AG10803 (cell line): ENCODE measurements at regions not wholly inside any gene's neighbourhood (a gene's known extent, or its start where the extent isn't known, plus 50 kb on each side); places are given as distances from the start of the nearest gene placed in this dataset.
"Not testable (repeated sequence)": the region's sequence is repeated elsewhere in the genome, so short reads cannot be mapped to it uniquely, and the experiment has no call there.

Experiments
- DNase-seq: peaks from one replicate; pipeline ENCODE4 v3.0.0; 2010; ENCODE audit warnings: low read depth
- H3K4me3 ChIP-seq: 2 replicates; pipeline ENCODE4 v1.5.1; 2011; ENCODE audit warnings: mild to moderate bottlenecking, low read length, control low read depth
- TF ChIP-seq, protein P1 (sequence below): conservative IDR thresholded peaks from 2 replicates; pipeline ENCODE4 v1.5.1; 2011; ENCODE audit warnings: mild to moderate bottlenecking, low read length, control low read depth, inconsistent platforms

DNA sequence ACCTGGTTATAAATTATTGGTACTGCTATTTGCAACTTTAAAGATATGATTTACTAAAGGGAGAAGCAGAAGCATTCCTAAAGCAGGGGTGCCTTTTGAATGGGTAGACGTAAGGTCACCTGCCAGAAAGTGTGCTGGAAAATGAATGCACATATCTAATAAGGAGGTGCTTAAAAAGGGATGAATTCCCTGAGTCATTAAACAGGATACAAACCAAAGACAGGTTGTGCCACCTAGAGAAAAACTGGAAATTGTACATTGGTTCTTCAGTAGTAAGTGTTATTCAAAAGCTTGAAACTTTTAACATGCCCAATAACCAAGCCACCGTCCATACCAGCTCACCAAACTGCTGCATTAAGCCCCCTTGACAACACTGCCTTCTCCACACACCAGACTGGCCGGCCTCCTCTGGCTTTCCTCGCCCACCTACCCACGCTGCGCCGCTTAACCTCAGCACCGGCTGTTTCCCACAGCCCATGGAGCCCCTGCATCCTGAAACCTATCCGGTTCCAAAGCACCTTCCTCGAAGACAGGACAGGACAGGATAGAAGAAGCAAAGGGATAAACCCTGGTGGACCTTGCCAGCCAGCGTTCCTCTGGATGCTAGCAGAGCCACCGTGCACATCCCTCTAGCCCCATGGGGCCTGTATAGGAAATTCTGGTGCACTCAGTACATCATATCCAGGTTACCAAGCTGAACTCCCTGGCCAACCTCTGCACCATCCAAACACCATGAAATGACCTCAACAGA lies 201.5 kb upstream of the CAND1 start:
- H3K4me3 ChIP-seq = no peak overlapping the region
- DNase-seq = no peak
- TF ChIP-seq, protein P1, sequence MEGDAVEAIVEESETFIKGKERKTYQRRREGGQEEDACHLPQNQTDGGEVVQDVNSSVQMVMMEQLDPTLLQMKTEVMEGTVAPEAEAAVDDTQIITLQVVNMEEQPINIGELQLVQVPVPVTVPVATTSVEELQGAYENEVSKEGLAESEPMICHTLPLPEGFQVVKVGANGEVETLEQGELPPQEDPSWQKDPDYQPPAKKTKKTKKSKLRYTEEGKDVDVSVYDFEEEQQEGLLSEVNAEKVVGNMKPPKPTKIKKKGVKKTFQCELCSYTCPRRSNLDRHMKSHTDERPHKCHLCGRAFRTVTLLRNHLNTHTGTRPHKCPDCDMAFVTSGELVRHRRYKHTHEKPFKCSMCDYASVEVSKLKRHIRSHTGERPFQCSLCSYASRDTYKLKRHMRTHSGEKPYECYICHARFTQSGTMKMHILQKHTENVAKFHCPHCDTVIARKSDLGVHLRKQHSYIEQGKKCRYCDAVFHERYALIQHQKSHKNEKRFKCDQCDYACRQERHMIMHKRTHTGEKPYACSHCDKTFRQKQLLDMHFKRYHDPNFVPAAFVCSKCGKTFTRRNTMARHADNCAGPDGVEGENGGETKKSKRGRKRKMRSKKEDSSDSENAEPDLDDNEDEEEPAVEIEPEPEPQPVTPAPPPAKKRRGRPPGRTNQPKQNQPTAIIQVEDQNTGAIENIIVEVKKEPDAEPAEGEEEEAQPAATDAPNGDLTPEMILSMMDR = no peak

DNA sequence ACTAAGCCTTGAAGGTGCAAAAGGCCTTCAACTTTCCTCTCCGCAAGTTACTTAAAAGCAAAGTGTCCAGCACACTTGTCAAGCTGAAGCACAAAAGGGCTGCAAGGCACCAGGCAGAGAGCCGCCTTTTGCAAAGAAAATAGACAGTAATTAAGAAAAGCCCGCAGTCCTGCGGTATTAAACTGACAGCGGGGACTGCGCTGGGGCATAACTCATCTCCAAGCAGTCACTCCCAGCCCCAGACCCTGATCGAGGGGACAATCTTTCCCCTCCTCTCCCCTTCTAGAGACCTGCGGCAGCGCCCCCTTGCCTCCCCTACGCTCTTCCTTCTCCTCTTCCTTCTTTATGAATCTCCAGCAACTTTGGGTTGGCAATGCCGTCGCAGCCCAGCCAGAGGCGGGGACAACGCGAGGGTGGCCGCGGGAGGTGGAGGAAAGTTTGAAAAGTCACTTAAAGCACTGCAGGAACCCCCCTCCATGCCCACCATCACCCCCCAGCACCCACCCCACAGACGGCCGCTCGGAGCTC lies 200.9 kb upstream of the CAND1 start:
- no peak for DNase-seq
- TF ChIP-seq, protein P1 = no peak
- no peak overlapping the region for H3K4me3 ChIP-seq

GRCh38 chr12:67068761-67069450 lies 200.3 kb upstream of the CAND1 start:
- TF ChIP-seq, protein P1 = no peak
- peak; percentile 24 for DNase-seq
- H3K4me3 ChIP-seq = peak overlapping the region; percentile 51

- DNase-seq = no peak
- TF ChIP-seq, protein P1 = no peak
- H3K4me3 ChIP-seq = peak overlapping the region; percentile 41
Observed at GRCh38 chr12:67069451-67070306, 199.5 kb upstream of the CAND1 start.

GRCh38 chr12:67070307-67070600 lies 198.9 kb upstream of the CAND1 start:
- TF ChIP-seq, protein P1 = no peak
- no peak for DNase-seq
- H3K4me3 ChIP-seq = no peak overlapping the region

DNA sequence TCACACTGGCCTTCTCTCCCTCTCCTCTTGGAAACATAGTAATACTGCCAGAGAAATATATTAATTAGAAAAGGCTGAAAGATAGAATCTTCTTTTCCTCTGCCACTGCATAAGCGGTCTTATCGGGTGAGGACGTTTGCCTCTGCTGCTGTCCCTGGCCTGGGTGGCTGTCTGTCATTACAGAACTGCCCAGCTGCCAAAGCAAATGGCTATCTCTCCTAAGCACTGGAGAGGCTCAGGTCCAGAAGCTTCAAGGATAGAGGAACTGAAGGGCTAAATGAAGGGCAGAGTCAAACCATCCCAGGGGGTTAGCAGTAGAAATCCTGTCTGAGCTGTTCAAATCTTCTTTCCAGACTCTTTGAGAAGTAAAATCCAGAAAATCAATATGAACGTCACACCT lies 198.6 kb upstream of the CAND1 start:
- TF ChIP-seq, protein P1 = no peak
- no peak overlapping the region for H3K4me3 ChIP-seq
- no peak for DNase-seq

DNA sequence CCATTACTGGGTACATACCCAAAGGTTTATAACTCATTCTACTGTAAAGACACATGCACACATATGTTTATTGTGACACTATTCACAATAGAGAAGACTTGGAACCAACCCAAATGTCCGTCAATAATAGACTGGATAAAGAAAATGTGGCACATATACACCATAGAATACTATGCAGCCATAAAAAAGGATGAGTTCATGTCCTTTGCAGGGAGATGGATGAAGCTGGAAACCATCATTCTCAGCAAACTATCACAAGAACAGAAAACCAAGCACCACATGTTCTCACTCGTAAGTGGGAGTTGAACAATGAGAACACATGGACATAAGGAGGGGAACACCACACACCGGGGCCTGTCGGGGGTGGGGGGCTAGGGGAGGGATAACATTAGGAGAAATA lies 196.9 kb upstream of the CAND1 start:
- not testable (repeated sequence) for DNase-seq, H3K4me3 ChIP-seq
